ENCODE measurements at regions not wholly inside any gene's neighbourhood (a gene's known extent, or its start where the extent isn't known, plus 50 kb on each side); places are given as distances from the start of the nearest gene placed in this dataset.

DNA sequence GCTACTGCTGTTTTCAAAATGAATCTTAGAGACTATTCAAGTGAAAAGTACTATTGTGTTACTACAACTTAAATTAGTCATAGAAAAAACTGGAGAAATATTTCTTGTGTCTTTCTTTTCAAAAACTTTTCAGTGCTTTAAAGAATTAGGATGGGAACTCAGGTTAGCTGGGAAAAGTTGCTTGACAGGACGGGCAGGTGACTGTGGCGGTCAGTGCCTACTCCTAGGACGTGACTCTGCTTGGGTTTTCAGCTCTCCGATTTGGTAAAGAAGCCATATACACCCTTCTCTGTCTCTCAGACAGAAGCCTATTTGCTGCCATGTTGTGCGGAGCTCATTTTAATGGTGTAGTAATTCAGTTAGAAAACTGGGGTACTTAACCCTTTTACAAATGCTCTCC is 89.8 kb upstream of the CACNA2D3 start (continued):
- TF ChIP-seq, protein P1, sequence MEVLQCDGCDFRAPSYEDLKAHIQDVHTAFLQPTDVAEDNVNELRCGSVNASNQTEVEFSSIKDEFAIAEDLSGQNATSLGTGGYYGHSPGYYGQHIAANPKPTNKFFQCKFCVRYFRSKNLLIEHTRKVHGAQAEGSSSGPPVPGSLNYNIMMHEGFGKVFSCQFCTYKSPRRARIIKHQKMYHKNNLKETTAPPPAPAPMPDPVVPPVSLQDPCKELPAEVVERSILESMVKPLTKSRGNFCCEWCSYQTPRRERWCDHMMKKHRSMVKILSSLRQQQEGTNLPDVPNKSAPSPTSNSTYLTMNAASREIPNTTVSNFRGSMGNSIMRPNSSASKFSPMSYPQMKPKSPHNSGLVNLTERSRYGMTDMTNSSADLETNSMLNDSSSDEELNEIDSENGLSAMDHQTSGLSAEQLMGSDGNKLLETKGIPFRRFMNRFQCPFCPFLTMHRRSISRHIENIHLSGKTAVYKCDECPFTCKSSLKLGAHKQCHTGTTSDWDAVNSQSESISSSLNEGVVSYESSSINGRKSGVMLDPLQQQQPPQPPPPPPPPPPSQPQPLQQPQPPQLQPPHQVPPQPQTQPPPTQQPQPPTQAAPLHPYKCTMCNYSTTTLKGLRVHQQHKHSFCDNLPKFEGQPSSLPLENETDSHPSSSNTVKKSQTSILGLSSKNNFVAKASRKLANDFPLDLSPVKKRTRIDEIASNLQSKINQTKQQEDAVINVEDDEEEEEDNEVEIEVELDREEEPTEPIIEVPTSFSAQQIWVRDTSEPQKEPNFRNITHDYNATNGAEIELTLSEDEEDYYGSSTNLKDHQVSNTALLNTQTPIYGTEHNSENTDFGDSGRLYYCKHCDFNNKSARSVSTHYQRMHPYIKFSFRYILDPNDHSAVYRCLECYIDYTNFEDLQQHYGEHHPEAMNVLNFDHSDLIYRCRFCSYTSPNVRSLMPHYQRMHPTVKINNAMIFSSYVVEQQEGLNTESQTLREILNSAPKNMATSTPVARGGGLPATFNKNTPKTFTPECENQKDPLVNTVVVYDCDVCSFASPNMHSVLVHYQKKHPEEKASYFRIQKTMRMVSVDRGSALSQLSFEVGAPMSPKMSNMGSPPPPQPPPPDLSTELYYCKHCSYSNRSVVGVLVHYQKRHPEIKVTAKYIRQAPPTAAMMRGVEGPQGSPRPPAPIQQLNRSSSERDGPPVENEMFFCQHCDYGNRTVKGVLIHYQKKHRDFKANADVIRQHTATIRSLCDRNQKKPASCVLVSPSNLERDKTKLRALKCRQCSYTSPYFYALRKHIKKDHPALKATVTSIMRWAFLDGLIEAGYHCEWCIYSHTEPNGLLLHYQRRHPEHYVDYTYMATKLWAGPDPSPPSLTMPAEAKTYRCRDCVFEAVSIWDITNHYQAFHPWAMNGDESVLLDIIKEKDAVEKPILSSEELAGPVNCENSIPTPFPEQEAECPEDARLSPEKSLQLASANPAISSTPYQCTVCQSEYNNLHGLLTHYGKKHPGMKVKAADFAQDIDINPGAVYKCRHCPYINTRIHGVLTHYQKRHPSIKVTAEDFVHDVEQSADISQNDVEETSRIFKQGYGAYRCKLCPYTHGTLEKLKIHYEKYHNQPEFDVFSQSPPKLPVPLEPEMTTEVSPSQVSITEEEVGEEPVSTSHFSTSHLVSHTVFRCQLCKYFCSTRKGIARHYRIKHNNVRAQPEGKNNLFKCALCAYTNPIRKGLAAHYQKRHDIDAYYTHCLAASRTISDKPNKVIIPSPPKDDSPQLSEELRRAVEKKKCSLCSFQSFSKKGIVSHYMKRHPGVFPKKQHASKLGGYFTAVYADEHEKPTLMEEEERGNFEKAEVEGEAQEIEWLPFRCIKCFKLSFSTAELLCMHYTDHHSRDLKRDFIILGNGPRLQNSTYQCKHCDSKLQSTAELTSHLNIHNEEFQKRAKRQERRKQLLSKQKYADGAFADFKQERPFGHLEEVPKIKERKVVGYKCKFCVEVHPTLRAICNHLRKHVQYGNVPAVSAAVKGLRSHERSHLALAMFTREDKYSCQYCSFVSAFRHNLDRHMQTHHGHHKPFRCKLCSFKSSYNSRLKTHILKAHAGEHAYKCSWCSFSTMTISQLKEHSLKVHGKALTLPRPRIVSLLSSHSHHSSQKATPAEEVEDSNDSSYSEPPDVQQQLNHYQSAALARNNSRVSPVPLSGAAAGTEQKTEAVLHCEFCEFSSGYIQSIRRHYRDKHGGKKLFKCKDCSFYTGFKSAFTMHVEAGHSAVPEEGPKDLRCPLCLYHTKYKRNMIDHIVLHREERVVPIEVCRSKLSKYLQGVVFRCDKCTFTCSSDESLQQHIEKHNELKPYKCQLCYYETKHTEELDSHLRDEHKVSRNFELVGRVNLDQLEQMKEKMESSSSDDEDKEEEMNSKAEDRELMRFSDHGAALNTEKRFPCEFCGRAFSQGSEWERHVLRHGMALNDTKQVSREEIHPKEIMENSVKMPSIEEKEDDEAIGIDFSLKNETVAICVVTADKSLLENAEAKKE (CRISPR knock-in tag; IDR thresholded peaks at IDR 0.05) = no peak
- TF ChIP-seq POLR2AphosphoS5 (IDR thresholded peaks at IDR 0.05; ENCODE audit: low read depth) = no peak

DNA sequence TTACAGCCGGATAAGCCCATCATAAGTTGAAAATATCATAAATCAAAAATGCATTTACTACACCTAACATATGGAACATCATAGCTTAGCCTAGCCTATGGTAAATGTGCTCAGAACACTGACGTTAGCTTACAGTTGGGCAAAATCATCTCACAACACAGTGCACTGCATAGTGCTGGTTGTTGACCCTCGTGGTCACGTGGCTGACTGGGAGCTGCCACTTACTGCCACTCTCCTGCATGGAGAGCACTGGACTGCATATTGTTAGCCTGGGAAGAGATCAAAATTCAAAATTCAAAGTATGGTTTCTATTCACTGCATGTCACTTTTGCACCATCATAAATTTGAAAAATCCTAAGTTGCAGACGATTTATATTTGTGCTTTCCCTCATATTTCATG is 94.0 kb upstream of the CACNA2D3 start:
- no peak overlapping the region for H3K4me2 ChIP-seq
- ATAC-seq (no peak), DNase-seq (ENCODE audit: low spot score) (no peak)
- no peak overlapping the region for H3K27ac ChIP-seq (ENCODE audit: low read depth)
- H3K4me3 ChIP-seq = no peak overlapping the region
- Mint-ChIP-seq H3K27me3 (ENCODE audit: insufficient read depth, low read depth, poor library complexity) (peaks cover 5% of the 10 kb centered on the region), H3K4me3 (no peak overlapping the region), H3K4me1 (no peaks in the 10 kb centered on the region), H3K9me3 (no peaks in the 10 kb centered on the region), H3K27ac (no peak overlapping the region), H3K36me3 (ENCODE audit: low read depth) (no peaks in the 10 kb centered on the region)
- no peaks in the 10 kb centered on the region for H3K79me2 ChIP-seq (replicated peaks; ENCODE audit: insufficient read depth)
- no peaks in the 10 kb centered on the region for H3K4me1 ChIP-seq (ENCODE audit: insufficient read depth)
- no peak for TF ChIP-seq EZH2phosphoT487 (IDR thresholded peaks at IDR 0.05; ENCODE audit: unreplicated experiment)
- TF ChIP-seq, protein P1 (CRISPR knock-in tag; IDR thresholded peaks at IDR 0.05) = no peak
- no peak for TF ChIP-seq NANOG (IDR thresholded peaks at IDR 0.05; ENCODE audit: borderline replicate concordance)
- TF ChIP-seq, protein P2, sequence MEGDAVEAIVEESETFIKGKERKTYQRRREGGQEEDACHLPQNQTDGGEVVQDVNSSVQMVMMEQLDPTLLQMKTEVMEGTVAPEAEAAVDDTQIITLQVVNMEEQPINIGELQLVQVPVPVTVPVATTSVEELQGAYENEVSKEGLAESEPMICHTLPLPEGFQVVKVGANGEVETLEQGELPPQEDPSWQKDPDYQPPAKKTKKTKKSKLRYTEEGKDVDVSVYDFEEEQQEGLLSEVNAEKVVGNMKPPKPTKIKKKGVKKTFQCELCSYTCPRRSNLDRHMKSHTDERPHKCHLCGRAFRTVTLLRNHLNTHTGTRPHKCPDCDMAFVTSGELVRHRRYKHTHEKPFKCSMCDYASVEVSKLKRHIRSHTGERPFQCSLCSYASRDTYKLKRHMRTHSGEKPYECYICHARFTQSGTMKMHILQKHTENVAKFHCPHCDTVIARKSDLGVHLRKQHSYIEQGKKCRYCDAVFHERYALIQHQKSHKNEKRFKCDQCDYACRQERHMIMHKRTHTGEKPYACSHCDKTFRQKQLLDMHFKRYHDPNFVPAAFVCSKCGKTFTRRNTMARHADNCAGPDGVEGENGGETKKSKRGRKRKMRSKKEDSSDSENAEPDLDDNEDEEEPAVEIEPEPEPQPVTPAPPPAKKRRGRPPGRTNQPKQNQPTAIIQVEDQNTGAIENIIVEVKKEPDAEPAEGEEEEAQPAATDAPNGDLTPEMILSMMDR (conservative IDR thresholded peaks at IDR 0.05; ENCODE audit: low read depth in 2 of 2) = no peak
- TF ChIP-seq POLR2AphosphoS5 (IDR thresholded peaks at IDR 0.05; ENCODE audit: low read depth) = no peak
- no peak for TF ChIP-seq STAT1 (IDR thresholded peaks at IDR 0.05; ENCODE audit: unreplicated experiment)
- H3F3A ChIP-seq (replicated peaks; ENCODE audit: low read depth) = no peaks in the 10 kb centered on the region
- H3K27me3 ChIP-seq (ENCODE audit: insufficient read depth) = no peaks in the 10 kb centered on the region
- H2AFZ ChIP-seq = no peak overlapping the region
- H4K20me1 ChIP-seq (replicated peaks; ENCODE audit: insufficient read depth) = no peaks in the 10 kb centered on the region
- H3K36me3 ChIP-seq (ENCODE audit: insufficient read depth) = no peaks in the 10 kb centered on the region
- no peaks in the 10 kb centered on the region for H3K9me2 ChIP-seq (ENCODE audit: insufficient read depth)
